ENCODE measurements at regions not wholly inside any gene's neighbourhood (a gene's known extent, or its start where the extent isn't known, plus 50 kb on each side); places are given as distances from the start of the nearest gene placed in this dataset.

- no peak for DNase-seq
These were observed 125.9 kb upstream of the OSMR start for GRCh38 chr5:38719916-38720315.

GRCh38 chr5:38720554-38721361, 125.1 kb upstream of the OSMR start:
- DNase-seq, result no peak

DNA sequence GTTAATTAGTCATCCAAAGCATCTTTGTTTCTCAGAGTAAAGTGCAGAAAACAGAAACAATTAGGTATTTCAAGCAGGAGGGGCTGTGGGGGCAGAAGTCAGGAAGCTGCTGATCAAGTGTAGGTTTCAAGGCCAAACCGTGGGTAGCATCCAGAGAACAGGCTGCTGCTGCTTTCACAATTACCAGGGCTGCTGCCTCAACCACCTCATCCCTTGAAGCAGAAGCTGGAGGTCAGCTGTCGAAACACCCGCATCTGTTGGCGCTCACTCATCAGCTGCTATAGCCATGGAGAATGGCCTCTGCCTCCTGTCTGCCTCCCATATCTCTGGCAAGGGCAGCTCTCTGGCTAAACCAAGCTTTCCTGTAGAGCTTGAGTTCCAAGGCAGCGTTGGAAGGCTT, 122.9 kb upstream of the OSMR start:
- DNase-seq, result no peak

GRCh38 chr5:38723426-38723825, 122.4 kb upstream of the OSMR start:
- DNase-seq, result no peak

- no peak for DNase-seq
These were observed 121.3 kb upstream of the OSMR start for GRCh38 chr5:38724301-38725030.

DNA sequence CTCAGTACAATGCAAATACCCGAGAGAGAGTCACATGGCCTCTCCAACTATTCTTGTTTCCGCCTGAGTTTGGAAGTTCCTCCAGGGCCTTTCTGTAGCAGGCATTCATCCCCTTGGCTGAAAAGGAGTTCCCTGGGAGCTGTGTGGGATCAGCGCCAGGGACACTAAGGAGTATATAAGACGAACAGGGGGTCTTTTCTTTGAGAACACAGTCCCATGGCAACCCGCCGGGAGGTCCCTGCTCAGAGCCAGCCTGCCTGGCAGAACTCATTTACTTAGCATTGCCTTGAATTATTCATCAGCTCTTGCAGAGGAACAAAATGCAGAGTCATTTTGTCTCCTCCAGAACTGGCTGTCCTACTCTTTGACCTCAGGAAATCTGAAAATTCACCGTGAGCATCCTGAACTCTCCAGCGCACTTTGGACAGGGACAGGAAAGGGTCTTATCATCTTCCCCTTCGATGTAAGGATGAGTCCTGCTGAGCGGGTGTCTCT, 120.4 kb upstream of the OSMR start:
- DNase-seq, result no peak

- DNase-seq, result no peak
These were observed 119.5 kb upstream of the OSMR start for GRCh38 chr5:38726279-38726678.

GRCh38 chr5:38728029-38728428, 117.8 kb upstream of the OSMR start:
- DNase-seq, result no peak

DNA sequence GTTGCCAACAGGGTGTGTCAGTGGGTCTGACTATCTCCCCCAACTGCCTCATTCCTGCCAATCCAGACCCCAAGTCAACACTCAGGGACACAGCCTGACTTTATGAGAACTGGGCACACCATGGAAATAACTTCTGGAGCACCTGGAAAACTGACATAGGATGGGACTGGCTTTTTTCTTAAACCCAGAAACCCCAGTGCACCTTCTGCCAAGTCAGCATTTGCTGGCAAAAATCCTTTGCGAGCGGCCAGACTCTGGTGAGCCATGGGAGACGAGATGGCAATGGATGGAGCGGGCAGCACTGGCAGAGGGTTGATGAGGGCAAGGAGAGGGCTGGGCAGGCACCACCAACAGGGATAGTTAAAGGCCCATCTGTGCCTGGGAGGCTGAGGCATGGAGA, 114.4 kb upstream of the OSMR start:
- DNase-seq, result no peak

GRCh38 chr5:38734353-38734752, 111.5 kb upstream of the OSMR start:
- no peak for DNase-seq

DNA sequence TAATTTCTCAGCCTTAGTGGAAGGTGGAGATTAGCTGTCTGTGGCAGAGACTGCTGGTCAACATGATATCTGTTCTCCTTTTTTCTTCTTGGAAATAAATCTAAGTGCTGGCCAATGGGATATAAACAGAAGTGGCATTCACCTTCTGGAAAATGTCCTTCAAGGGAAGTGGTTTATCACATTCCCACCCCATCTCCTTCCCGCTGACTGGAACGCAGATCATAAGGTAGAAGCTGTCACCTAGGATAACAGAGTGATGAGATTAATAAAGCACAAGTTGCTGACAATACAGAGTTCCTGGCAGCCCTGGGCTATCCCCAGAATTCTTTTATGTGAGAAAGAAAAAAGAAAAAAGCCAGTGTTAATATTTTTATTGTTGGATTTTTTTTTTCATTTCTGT, 109.7 kb upstream of the OSMR start:
- DNase-seq, result no peak

GRCh38 chr5:38737976-38738375, 107.8 kb upstream of the OSMR start:
- no peak for DNase-seq

DNA sequence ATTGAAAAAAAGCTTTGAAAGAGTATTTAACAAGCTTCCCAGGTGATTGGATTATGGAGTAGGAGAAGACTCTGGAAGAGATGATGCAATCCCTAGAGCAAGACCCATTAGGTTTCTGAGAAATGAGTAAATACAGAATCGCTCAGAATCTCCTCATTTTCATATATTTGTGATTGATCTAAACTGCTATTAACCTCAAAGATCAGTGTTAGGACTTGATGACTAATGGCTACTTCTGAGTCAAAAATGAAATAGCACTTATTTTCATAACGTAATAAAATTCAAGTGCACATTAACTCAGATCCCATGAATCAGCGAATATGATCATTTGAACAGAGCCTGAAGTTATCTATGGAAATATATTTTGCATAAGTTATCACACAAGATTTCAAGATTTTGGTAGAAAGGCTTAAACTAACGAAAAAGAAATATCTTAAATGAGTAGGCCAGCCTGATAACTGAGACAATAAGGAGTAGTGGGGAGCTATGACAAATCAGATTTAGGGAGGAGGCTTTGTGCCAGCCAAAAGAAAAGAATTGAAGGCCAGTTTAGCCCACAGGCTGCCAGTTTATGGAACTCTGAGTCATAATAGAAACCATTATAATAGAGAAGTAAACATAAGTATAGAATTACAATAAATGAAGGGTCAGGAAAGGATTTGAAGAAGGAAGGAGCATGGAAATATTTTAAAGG, 106.7 kb upstream of the OSMR start:
- DNase-seq, result no peak

DNA sequence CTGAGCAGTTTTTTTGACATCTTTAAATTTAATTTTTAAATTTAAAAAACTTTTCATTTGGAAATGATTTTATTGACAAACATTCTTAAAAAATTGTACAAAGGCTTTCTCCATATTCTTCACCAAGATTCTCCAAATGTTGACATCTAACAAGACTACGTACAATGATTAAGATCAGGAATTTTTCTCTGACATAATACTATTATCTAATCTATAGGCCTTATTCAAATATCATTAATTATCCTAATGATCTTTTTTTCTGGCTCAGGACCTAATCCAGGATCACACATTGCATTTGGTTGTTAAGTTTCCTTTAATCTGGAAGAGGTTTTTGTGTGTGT, 106.1 kb upstream of the OSMR start:
- no peak for DNase-seq

DNA sequence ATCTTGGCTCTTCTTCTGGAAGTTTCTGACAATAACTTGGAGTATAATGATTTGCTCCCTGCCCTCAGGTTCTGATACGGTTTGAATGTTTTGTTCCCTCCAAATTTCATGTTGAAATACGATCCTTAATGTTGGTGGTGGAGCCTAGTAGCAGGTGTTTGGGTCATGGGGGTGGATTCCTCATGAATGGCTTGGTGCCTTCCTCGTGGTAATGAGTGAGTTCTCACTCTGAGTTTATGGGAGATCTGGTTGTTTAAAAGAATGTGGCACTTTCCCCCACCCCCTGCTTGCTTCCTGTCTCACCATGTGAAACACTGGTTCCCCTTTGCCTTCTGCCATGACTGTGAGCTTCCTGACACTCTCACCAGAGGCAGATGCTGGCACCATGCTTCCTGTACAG, 103.0 kb upstream of the OSMR start:
- DNase-seq, result no peak

GRCh38 chr5:38743562-38743961, 102.2 kb upstream of the OSMR start:
- no peak for DNase-seq

- DNase-seq, result no peak
These were observed 99.7 kb upstream of the OSMR start for GRCh38 chr5:38745836-38746732.

DNA sequence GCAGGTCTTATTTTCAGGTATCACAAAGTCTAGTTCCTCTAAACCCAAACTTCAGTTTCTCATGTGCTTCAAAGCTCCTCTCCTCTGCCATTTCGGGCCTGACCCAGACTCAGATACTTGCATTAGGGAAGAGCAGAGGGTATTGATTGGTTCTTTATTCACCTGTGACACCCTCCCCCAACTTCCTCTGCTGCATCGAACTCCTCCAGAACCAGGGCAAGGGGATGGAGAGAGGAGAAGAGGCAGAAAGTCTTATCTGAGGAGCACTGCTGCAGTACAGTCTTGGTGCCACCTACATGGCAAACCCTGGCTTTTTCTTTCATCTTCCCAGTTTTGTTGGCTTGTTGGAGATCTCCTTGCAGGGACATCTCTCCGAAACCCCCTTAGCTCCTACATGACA, 96.0 kb upstream of the OSMR start:
- DNase-seq, result no peak

DNA sequence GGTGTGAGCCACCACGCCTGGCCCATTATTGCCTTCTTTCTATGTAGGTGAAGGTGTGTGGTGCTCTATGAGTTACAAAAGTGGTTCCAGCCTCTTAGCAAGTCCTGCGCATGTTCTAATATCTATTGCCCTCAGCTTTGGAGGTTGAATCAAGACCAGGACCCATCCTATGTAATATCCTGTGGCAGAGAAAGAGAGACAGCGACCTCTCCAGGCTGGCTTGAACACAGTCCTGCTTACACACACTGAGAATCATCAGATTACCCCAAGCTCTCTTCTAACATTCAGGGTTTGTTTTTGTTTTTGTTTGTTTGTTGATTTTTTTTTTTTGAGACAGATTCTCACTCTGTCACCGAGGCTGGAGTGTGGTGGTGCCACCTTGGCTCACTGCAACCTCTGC, 94.7 kb upstream of the OSMR start:
- no peak for DNase-seq

DNA sequence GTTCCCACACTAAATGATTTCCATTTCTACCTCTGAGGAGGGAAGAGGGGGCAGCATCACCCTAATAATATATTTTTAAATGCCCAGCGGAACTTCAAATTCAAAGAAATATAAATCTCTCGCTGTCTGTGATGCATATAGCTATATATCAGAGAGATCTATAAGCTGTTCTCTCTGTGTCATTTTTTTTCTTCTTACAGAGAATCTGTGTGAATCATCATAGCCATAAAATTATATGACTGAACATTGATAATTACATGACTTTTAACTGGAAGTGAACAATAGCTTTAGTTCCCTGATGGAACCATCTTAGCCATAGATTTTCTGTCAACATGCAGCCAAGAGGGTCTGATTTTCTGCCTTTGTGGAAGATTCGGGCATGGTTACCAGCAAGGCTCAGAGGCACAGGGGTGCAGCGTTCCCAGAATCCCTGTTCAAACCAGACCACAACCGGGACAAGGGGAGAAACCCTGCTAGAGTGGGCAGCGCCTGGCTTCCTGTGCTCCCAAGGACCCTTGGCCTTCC, 93.7 kb upstream of the OSMR start:
- no peak for DNase-seq

DNA sequence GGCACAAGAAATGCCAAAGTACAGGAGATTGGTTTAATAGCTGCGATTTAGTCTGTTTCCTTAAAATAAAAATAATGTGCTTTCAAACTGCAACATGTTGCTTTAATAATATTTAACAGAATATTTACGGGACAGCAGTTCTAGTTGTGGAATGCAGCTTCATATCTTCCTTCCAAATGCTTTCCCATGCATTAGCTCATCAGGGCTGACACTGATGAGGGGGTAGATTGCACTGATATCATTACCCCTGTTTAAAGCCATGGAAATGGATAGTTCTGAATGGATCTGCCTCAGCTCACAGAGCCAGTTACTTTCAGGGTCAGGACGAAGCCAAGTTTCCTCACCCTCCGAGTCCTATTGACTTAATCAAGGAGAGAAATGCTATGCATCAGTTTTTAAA, 93.2 kb upstream of the OSMR start:
- no peak for DNase-seq

DNA sequence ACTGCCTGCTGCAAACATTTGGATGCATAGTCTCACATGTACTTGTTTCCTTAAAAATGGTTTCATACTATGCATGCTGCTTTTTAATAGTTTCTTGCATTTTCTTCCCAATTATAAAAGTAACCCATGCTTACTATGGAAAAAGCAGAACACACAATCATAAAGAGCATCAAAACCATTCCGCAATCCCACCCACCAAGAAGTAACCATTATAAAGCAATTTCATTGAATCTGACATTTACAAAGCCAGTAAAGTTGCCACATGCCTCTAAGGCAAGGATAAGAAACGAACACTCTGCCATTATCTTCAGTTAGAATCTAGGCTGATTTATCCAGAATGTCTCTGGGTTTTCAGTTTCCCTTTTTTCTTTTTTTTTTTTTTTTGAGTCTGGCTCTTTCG, 92.7 kb upstream of the OSMR start:
- no peak for DNase-seq
